ENCODE measurements at regions not wholly inside any gene's neighbourhood (a gene's known extent, or its start where the extent isn't known, plus 50 kb on each side); places are given as distances from the start of the nearest gene placed in this dataset.
A peak's percentile ranks its signal among the peaks of the same experiment; 100 is the strongest.

DNA sequence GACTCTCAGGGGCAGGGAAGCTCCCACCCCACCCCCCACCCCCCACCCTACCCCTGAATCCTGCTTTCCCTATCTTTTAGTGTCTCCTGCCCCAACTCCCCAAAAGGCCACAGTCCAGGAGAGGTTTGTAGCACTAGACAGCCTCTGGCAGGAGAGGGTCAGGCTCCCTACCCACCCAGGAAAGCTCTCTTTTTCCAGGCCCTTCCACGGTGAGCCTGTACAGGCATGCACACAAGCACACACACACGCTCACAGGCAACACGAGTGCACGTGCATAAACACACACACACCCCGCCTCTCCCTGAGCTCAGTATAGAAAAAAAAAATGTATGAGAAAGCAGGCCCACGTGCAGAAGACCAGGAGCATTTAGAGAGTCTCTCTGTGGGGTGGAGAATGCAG, 414.0 kb downstream of the MN1 start:
- Mint-ChIP-seq H3K36me3 (ENCODE audit: low read depth) (no peaks in the 10 kb centered on the region), H3K27ac (ENCODE audit: unreplicated experiment) (peak overlapping the region; percentile 69), H3K4me1 (peaks cover 20% of the 10 kb centered on the region), H3K9me3 (no peaks in the 10 kb centered on the region), H3K4me3 (no peak overlapping the region), H3K27me3 (ENCODE audit: low read depth) (peaks cover 6% of the 10 kb centered on the region)
- TF ChIP-seq CTCF (conservative IDR thresholded peaks at IDR 0.05), result no peak
- DNase-seq (ENCODE audit: low read depth, low spot score), result no peak

GRCh38 chr22:27388090-27388600, 413.4 kb downstream of the MN1 start:
- H3K27me3 Mint-ChIP-seq (ENCODE audit: low read depth), result peaks cover 6% of the 10 kb centered on the region
- H3K4me3 Mint-ChIP-seq, result no peak overlapping the region
- no peak for DNase-seq (ENCODE audit: low read depth, low spot score)
- peak overlapping the region; percentile 69 for H3K27ac Mint-ChIP-seq (ENCODE audit: unreplicated experiment)
- no peak for TF ChIP-seq CTCF (conservative IDR thresholded peaks at IDR 0.05)
- no peaks in the 10 kb centered on the region for H3K36me3 Mint-ChIP-seq (ENCODE audit: low read depth)
- H3K4me1 Mint-ChIP-seq, result peaks cover 20% of the 10 kb centered on the region
- no peaks in the 10 kb centered on the region for H3K9me3 Mint-ChIP-seq

GRCh38 chr22:27389727-27390075, 411.9 kb downstream of the MN1 start:
- TF ChIP-seq CTCF (conservative IDR thresholded peaks at IDR 0.05), result no peak
- Mint-ChIP-seq H3K9me3 (peaks cover under 1% of the 10 kb centered on the region), H3K36me3 (ENCODE audit: low read depth) (no peaks in the 10 kb centered on the region), H3K27me3 (ENCODE audit: low read depth) (peaks cover 6% of the 10 kb centered on the region), H3K4me1 (peaks cover 20% of the 10 kb centered on the region), H3K4me3 (no peak overlapping the region), H3K27ac (ENCODE audit: unreplicated experiment) (no peak overlapping the region)
- DNase-seq (ENCODE audit: low read depth, low spot score), result no peak

DNA sequence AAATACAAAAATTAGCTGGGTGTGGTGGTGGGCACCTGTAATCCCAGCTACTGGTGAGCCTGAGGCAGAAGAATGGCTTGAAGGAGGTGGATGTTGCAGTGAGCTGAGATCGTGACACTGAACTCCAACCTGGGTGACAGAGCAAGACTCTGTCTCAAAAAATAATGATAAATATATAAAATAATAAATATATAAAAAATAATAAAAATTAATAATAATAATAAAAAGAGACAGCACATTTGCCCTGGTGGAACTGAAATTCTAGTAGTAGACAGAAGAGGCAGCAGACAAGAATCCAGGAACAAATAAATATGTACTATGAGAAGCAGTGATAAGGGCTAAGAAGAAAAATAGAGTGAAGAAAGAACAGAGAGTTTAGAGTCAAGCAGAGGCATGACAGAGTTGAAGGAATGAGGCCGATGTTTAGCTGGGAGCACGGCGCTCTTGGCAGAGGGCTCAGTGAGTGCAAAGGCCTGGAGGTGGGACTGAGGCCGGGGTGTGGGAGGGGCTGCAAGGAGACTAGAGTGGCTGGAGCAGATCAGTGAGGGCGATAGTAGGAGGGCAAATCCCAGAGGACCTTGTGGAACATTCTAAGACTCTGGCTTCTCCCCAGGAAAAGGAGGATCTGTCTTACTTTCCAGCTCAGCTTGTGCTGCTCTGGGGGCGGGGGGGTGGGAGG, 410.3 kb downstream of the MN1 start:
- no peak for TF ChIP-seq CTCF (conservative IDR thresholded peaks at IDR 0.05)
- Mint-ChIP-seq H3K36me3 (ENCODE audit: low read depth) (no peaks in the 10 kb centered on the region), H3K27ac (ENCODE audit: unreplicated experiment) (no peak overlapping the region), H3K4me3 (no peak overlapping the region), H3K9me3 (peaks cover 5% of the 10 kb centered on the region), H3K4me1 (peaks cover 20% of the 10 kb centered on the region), H3K27me3 (ENCODE audit: low read depth) (peaks cover 4% of the 10 kb centered on the region)
- no peak for DNase-seq (ENCODE audit: low read depth, low spot score)

GRCh38 chr22:27393371-27393770, 408.2 kb downstream of the MN1 start:
- H3K27ac Mint-ChIP-seq (ENCODE audit: unreplicated experiment), result no peak overlapping the region
- H3K27me3 Mint-ChIP-seq (ENCODE audit: low read depth), result peaks cover 4% of the 10 kb centered on the region
- no peak overlapping the region for H3K4me3 Mint-ChIP-seq
- no peak for DNase-seq (ENCODE audit: low read depth, low spot score)
- H3K36me3 Mint-ChIP-seq (ENCODE audit: low read depth), result no peaks in the 10 kb centered on the region
- H3K4me1 Mint-ChIP-seq, result peaks cover 20% of the 10 kb centered on the region
- peaks cover 5% of the 10 kb centered on the region for H3K9me3 Mint-ChIP-seq
- no peak for TF ChIP-seq CTCF (conservative IDR thresholded peaks at IDR 0.05)
